ENCODE measurements at regions not wholly inside any gene's neighbourhood (a gene's known extent, or its start where the extent isn't known, plus 50 kb on each side); places are given as distances from the start of the nearest gene placed in this dataset.

DNA sequence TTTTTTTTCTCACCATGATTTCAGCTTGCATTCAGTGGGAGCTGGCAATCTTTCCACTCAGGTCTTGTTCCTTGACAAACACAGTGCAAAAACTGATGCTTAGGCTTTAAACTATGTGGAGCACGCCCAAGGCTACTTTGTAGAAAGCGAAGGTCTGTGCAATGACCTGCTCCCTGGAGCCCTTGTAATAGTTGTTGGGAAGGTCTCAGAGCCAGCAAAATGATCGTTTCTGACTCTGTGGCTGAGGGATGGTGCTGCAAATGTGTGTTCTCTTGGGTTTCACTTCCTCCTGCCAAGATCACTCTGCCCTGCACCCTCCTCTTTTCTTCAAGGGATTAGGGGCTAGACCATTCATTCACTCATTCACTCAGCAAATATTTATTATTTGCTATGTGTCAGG lies 249.7 kb upstream of the MAP3K1 start:
- TF ChIP-seq, protein P1, sequence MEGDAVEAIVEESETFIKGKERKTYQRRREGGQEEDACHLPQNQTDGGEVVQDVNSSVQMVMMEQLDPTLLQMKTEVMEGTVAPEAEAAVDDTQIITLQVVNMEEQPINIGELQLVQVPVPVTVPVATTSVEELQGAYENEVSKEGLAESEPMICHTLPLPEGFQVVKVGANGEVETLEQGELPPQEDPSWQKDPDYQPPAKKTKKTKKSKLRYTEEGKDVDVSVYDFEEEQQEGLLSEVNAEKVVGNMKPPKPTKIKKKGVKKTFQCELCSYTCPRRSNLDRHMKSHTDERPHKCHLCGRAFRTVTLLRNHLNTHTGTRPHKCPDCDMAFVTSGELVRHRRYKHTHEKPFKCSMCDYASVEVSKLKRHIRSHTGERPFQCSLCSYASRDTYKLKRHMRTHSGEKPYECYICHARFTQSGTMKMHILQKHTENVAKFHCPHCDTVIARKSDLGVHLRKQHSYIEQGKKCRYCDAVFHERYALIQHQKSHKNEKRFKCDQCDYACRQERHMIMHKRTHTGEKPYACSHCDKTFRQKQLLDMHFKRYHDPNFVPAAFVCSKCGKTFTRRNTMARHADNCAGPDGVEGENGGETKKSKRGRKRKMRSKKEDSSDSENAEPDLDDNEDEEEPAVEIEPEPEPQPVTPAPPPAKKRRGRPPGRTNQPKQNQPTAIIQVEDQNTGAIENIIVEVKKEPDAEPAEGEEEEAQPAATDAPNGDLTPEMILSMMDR (IDR thresholded peaks at IDR 0.05; ENCODE audit: low read depth, low read length, missing control alignments) = no peak
- H3K4me3 ChIP-seq (replicated peaks; ENCODE audit: low read depth, low read length) = no peak overlapping the region

DNA sequence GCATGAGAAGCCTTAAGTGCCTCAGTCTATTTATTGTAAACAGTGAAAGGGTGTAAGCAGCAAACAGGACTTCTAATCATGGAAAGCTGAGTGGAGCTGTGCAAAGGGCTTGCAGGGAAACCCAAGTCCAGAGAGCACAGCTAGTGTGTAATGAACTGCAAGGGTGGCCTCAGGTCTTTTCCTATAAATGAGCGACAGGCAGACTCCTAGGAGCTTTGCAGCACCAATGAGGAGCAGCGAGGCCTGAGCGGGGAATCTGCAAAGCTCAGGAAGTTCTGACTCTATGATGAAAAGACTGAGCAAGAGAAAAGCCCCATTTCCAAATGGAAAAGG lies 250.1 kb upstream of the MAP3K1 start:
- TF ChIP-seq, protein P1 (IDR thresholded peaks at IDR 0.05; ENCODE audit: low read depth, low read length, missing control alignments) = no peak
- no peak overlapping the region for H3K4me3 ChIP-seq (replicated peaks; ENCODE audit: low read depth, low read length)

More for the DNA sequence above, 249.7 kb upstream of the MAP3K1 start:
- DNase-seq (ENCODE audit: extremely low read depth, low read depth) = no peak

DNA sequence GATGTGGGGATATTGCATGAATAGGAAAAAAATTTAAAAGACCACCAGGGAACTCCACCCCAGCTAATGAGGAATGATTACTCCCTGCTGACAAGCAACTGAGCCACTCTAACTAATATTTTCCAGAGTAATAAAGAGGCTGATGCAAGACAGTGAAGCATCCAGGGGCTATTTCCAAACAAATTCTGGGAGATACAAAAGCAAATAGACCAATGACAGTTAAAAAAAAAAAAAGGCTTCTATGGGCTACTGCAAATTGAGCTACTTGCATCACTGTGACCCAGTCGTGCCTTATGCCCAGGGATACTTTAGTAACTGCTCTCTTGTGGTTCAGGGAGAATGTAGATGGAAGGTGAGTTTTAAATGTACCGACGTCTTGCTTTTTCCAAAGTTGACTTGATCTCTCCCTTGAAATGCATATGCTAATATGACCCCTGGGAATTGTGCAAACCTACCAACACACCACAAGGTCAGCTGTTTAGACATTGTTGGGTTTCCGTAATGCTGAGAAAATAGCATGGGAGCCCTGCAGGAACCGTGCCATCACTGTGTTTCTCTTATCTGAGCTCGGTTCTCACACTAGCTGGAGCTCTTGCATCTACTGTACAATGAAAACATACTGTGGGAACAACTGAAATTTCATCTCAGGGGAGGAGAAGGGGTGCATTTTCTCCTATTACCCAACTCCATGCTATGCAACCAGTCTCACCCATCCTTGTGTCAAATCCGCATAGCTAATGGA lies 250.6 kb upstream of the MAP3K1 start:
- TF ChIP-seq, protein P1 (IDR thresholded peaks at IDR 0.05; ENCODE audit: low read depth, low read length, missing control alignments) = no peak
- no peak overlapping the region for H3K4me3 ChIP-seq (replicated peaks; ENCODE audit: low read depth, low read length)
- no peak for DNase-seq (ENCODE audit: extremely low read depth, low read depth)

More for the DNA sequence above, 250.1 kb upstream of the MAP3K1 start:
- no peak for DNase-seq (ENCODE audit: extremely low read depth, low read depth)

DNA sequence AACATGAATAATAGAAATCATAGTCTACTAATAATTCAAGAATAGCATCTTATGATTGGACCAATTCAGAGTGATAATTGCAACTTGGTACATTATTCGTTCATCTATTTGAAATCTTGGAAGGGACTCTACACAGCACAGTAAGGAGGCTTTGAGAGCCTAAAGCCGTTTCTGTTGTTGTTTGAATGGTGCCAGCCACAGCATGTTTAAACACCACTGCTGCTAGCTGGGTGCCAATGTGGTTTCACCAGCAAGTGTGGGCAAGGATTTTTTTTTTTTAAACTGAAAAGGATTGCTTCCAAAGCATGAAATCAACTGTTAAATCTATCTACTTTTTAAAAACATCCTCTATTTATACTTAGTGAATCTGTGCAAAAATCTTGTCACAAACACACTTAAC lies 253.9 kb upstream of the MAP3K1 start:
- H3K4me3 ChIP-seq (replicated peaks; ENCODE audit: low read depth, low read length) = no peak overlapping the region
- DNase-seq (ENCODE audit: extremely low read depth, low read depth) = no peak
- TF ChIP-seq, protein P1 (IDR thresholded peaks at IDR 0.05; ENCODE audit: low read depth, low read length, missing control alignments) = no peak

DNA sequence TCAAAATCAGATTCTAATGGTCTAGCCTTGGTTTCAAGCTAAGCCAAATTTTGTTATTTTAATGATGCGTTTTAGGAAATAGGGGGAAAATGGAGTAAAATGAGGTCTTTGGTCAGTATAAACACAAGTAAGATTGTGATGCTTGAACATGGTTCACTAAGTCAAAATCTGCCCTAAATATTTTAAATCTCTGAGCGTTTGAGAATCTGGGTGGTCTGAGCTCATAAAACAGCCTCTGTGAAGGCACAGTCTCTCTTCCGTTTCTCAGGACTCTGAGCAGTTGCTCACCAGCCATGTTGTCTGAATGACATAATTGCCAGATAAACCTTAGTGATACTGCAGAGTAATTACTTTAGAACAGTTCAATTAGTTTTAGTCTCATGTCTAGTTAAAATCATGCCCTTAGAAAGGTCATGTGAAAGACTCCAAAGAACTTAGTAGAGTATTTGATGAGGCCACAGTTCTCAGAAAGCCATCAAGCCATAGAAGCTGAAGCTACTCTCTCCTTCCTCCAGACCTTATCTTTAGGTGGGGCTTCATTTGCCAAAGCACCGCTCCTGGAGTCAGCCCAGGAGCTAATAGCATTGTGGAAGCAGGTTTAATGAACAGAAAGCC lies 257.1 kb upstream of the MAP3K1 start:
- no peak overlapping the region for H3K4me3 ChIP-seq (replicated peaks; ENCODE audit: low read depth, low read length)
- no peak for DNase-seq (ENCODE audit: extremely low read depth, low read depth)
- TF ChIP-seq, protein P1 (IDR thresholded peaks at IDR 0.05; ENCODE audit: low read depth, low read length, missing control alignments) = no peak

DNA sequence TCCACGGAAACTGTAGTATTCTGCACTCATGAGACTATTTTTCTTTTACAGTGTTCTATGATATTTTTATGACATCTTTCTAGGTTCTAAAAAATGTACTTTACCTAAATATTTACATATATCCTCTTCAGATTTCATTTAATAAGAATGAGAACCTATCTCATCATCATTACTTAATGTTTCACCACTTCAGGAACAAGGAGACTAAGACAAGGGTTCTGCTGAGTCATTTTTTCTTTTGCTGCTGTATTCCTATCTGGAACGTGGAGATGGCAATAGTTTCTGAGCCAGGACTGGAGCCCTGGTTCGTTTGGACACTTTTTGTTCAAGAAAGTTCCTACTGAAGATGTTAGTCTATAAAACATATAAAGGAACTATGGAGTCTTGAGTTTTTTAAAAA lies 258.2 kb upstream of the MAP3K1 start:
- DNase-seq (ENCODE audit: extremely low read depth, low read depth) = no peak
- TF ChIP-seq, protein P1 (IDR thresholded peaks at IDR 0.05; ENCODE audit: low read depth, low read length, missing control alignments) = no peak
- H3K4me3 ChIP-seq (replicated peaks; ENCODE audit: low read depth, low read length) = no peak overlapping the region
